HepG2 (cell line): ENCODE measurements at regions not wholly inside any gene's neighbourhood (a gene's known extent, or its start where the extent isn't known, plus 50 kb on each side); places are given as distances from the start of the nearest gene placed in this dataset.

Experiments used
- ATAC-seq: fragments of 200-7000 bp; cut with Tn5 transposase; 3 replicates; pipeline ENCODE4 v1.9.1; 2020; ENCODE audit warnings: mild to moderate bottlenecking, moderate library complexity
- BruUV-seq: library from RNA; stranded (reverse); fragments of 400-500 nt; replicated peaks from 2 replicates; lab custom pipeline; 2021; lab: Mats Ljungman, UMichigan
- CTCF ChIA-PET: fragments of 300-600 bp; formaldehyde crosslinking; extraction: SDS; loops from one replicate; lab custom pipeline; 2021; ENCODE audit warnings: low total read pairs, inconsistent platforms, low intra/inter-chr PET ratio; lab: Yijun Ruan, JAX
- POLR2A ChIA-PET: fragments of 350-600 bp; sonication (Branson Sonifier 250); formaldehyde crosslinking; loops from one replicate; lab custom pipeline; 2020; ENCODE audit warnings: antibody characterized with exemption, inconsistent platforms; lab: Yijun Ruan, JAX
- DNase-seq: peaks from one replicate; pipeline ENCODE4 v3.0.0-alpha.2; 2015; ENCODE audit warnings: low spot score
- FAIRE-seq: peaks from 3 replicates; lab custom pipeline; 2011; peaks lifted over from hg19 to GRCh38; lab: Jason Lieb, UNC
- H2AFZ ChIP-seq: one replicate; pipeline ENCODE4 v1.6.1; 2011; ENCODE audit warnings: low read length, inconsistent platforms
- H3K27ac ChIP-seq: fragments of 300-600 bp; 3 replicates; pipeline ENCODE4 v1.8.0; 2011; ENCODE audit warnings: mixed run types, mild to moderate bottlenecking, mixed read lengths, low read length, inconsistent platforms; ENCODE audit not compliant: insufficient read depth; ENCODE audit errors: extremely low read length
- H3K27me3 ChIP-seq, 2 experiments: fragments of 200-600 bp in 1 of 2; 2 replicates in 1 of 2; 3 replicates in 1 of 2; pipeline versions ENCODE4 v1.6.0 to v1.8.0; 2011; ENCODE audit warnings: low read length in 2 of 2, mild to moderate bottlenecking in 2 of 2, moderate library complexity in 2 of 2, inconsistent platforms in 1 of 2; ENCODE audit not compliant: insufficient read depth in 2 of 2, control insufficient read depth in 1 of 2
- H3K36me3 ChIP-seq, 2 experiments: fragments of 200-600 bp in 1 of 2; replicated peaks in 1 of 2; 2 replicates in 1 of 2; 3 replicates in 1 of 2; pipeline versions ENCODE4 v1.5.1 to v1.8.0; 2011; ENCODE audit warnings: low read length in 2 of 2, inconsistent platforms in 1 of 2; ENCODE audit not compliant: insufficient read depth in 2 of 2, control insufficient read depth in 1 of 2
- H3K4me1 ChIP-seq: 2 replicates; pipeline ENCODE4 v1.5.1; 2012; ENCODE audit warnings: low read length, inconsistent platforms; ENCODE audit not compliant: insufficient read depth
- H3K4me2 ChIP-seq: 2 replicates; pipeline ENCODE4 v1.6.0; 2011; ENCODE audit warnings: low read depth, low read length, inconsistent platforms
- H3K4me3 ChIP-seq, 3 experiments: fragments of 200-600 bp in 1 of 3; sonication (generic), shearing (Covaris generic) in 1 of 3; replicated peaks in 1 of 3; 2 replicates each; pipeline ENCODE4 v1.5.1; 2011 to 2016; ENCODE audit warnings: low read length in 3 of 3, inconsistent platforms in 2 of 3, low read depth in 2 of 3, mild to moderate bottlenecking in 2 of 3, control low read depth in 1 of 3, mixed read lengths in 1 of 3; ENCODE audit not compliant: insufficient read depth in 1 of 3
- H3K79me2 ChIP-seq: one replicate; pipeline ENCODE4 v1.6.1; 2011; ENCODE audit warnings: low read length, inconsistent platforms; ENCODE audit not compliant: insufficient read depth
- H3K9ac ChIP-seq: 2 replicates; pipeline ENCODE4 v1.6.0; 2011; ENCODE audit warnings: mild to moderate bottlenecking, low read depth, low read length, inconsistent platforms; ENCODE audit not compliant: insufficient read depth
- H3K9me3 ChIP-seq: 2 replicates; pipeline ENCODE4 v1.5.1; 2012; ENCODE audit warnings: mild to moderate bottlenecking, low read length
- H4K20me1 ChIP-seq: 2 replicates; pipeline ENCODE4 v1.6.0; 2011; ENCODE audit warnings: inconsistent platforms, mild to moderate bottlenecking, low read length, moderate library complexity; ENCODE audit not compliant: insufficient read depth
- CBFB ChIP-seq: sonication (generic); formaldehyde crosslinking; IDR thresholded peaks from 2 replicates; pipeline ENCODE4 v1.4.0; 2020; ENCODE audit warnings: missing genetic modification reagents
- GPN1 ChIP-seq: sonication (generic); formaldehyde crosslinking; IDR thresholded peaks from 2 replicates; pipeline ENCODE4 v1.5.1; 2020; ENCODE audit warnings: missing genetic modification reagents, borderline replicate concordance
- GZF1 ChIP-seq: sonication (generic); formaldehyde crosslinking; IDR thresholded peaks from 2 replicates; pipeline ENCODE4 v1.5.1; 2020; ENCODE audit warnings: mild to moderate bottlenecking, missing genetic modification reagents
- MAFG ChIP-seq: sonication (generic); formaldehyde crosslinking; IDR thresholded peaks from 2 replicates; pipeline ENCODE4 v1.5.1; 2020; ENCODE audit warnings: mild to moderate bottlenecking, missing genetic modification reagents
- PAX8 ChIP-seq: sonication (generic); formaldehyde crosslinking; IDR thresholded peaks from 2 replicates; pipeline ENCODE4 v1.8.0; 2022; ENCODE audit warnings: mild to moderate bottlenecking, missing genetic modification reagents, borderline replicate concordance
- PTBP1 ChIP-seq: fragments of 200-400 bp; formaldehyde crosslinking; IDR thresholded peaks from 2 replicates; pipeline ENCODE4 v1.6.1; 2018; ENCODE audit warnings: low read length, low read depth; ENCODE audit not compliant: poor library complexity, severe bottlenecking
- RARA ChIP-seq: IDR thresholded peaks from 2 replicates; pipeline ENCODE4 v1.6.1; 2016; ENCODE audit warnings: missing genetic modification reagents, missing compliant biosample characterization
- RNF2 ChIP-seq: fragments of 450-650 bp; conservative IDR thresholded peaks from 2 replicates; pipeline ENCODE4 v1.6.1; 2016; ENCODE audit warnings: low read depth
- SPEN ChIP-seq: sonication (generic); formaldehyde crosslinking; IDR thresholded peaks from 2 replicates; pipeline ENCODE4 v1.5.1; 2020; ENCODE audit warnings: low read depth, mild to moderate bottlenecking, missing genetic modification reagents
- TP53 ChIP-seq: sonication (generic); formaldehyde crosslinking; conservative IDR thresholded peaks from 2 replicates; pipeline ENCODE4 v1.4.0; 2020; ENCODE audit warnings: missing genetic modification reagents
- ZNF136 ChIP-seq: sonication (generic); formaldehyde crosslinking; IDR thresholded peaks from 2 replicates; pipeline ENCODE4 v1.8.1; 2022; ENCODE audit warnings: low read depth, mild to moderate bottlenecking, moderate library complexity, missing genetic modification reagents
- ZNF263 ChIP-seq: sonication (generic); formaldehyde crosslinking; IDR thresholded peaks from 2 replicates; pipeline ENCODE4 v1.4.0; 2020; ENCODE audit warnings: missing genetic modification reagents
- ZNF446 ChIP-seq: sonication (generic); formaldehyde crosslinking; IDR thresholded peaks from 2 replicates; pipeline ENCODE4 v1.5.0; 2020; ENCODE audit warnings: mild to moderate bottlenecking, missing genetic modification reagents
- ZNF468 ChIP-seq: sonication (generic); formaldehyde crosslinking; IDR thresholded peaks from 2 replicates; pipeline ENCODE4 v1.8.0; 2022; ENCODE audit warnings: mild to moderate bottlenecking, moderate library complexity, missing genetic modification reagents
- ZNF713 ChIP-seq: sonication (generic); formaldehyde crosslinking; IDR thresholded peaks from 2 replicates; pipeline ENCODE4 v1.4.0; 2020; ENCODE audit warnings: mild to moderate bottlenecking, missing genetic modification reagents
- WGBS: methylation state at CpG from one replicate; pipeline ENCODE4 v1.1.6; 2017; ENCODE audit warnings: low lambda C conversion rate; 5-methylcytosine and 5-hydroxymethylcytosine counted together
- in situ Hi-C: cut with HindIII; loops from 2 replicates; pipeline ENCODE4 v1.10.0; 2017; ENCODE audit warnings: low pct_unique_long_range_greater_than_20kb; ENCODE audit not compliant: extremely low pct_ligation_motif_present
- intact Hi-C: fragments of 100-400 bp; cut with micrococcal nuclease; formaldehyde crosslinking; loops from one replicate; pipeline ENCODE4 v1.10.0; 2022; ENCODE audit not compliant: unreplicated experiment
- TF ChIP-seq, protein P1 (sequence below): sonication (generic); formaldehyde crosslinking; IDR thresholded peaks from 2 replicates; pipeline ENCODE4 v1.4.0; 2020; ENCODE audit warnings: missing genetic modification reagents, low read depth, mild to moderate bottlenecking, borderline replicate concordance
- TF ChIP-seq, protein P2 (sequence below): sonication (generic); formaldehyde crosslinking; IDR thresholded peaks from 2 replicates; pipeline ENCODE4 v1.4.0; 2020; ENCODE audit warnings: missing genetic modification reagents
- TF ChIP-seq, protein P3 (sequence below): sonication (generic); formaldehyde crosslinking; IDR thresholded peaks from 2 replicates; pipeline ENCODE4 v1.4.0; 2020; ENCODE audit warnings: mild to moderate bottlenecking, missing genetic modification reagents

DNA sequence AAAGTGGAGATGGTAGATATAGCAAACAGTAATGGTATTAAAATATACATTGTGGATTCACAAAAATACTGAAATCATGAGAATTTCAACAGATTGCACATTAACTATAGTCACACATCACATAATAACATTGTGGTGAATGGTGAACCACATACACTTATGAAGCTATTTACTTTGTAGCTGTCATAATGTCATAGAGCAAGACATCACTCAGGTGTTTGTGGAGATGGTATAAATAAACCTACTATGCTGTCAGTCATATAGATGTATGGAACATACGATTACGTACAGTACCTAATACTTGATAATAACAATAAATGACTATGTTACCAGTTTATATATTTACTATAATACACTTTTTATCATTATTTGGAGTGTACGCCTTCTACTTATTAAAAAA lies 1416.0 kb upstream of the ALCAM start:
- H3K27me3 ChIP-seq: no peaks in the 10 kb centered on the region
- FAIRE-seq (no peak), ATAC-seq (no peak), DNase-seq (no peak)
- no peaks in the 10 kb centered on the region for H3K36me3 ChIP-seq
- no peak overlapping the region for H2AFZ ChIP-seq
- no peak overlapping the region for H3K4me3 ChIP-seq
- peaks cover 22% of the 10 kb centered on the region for H3K4me1 ChIP-seq
- H3K4me2 ChIP-seq: no peak overlapping the region
- no peaks in the 10 kb centered on the region for H4K20me1 ChIP-seq
- no peak overlapping the region for H3K9ac ChIP-seq
- BruUV-seq: no TSS peak
- 95% methylated on average over 3 of the region's 3 CpGs for WGBS
- ChIA-PET CTCF (no interaction called here), POLR2A (no interaction called here)
- no peaks in the 10 kb centered on the region for H3K9me3 ChIP-seq
- H3K79me2 ChIP-seq: no peaks in the 10 kb centered on the region
- in situ Hi-C loops (no loop called here), intact Hi-C loops (no loop called here)
- H3K27ac ChIP-seq: no peak overlapping the region
- TF ChIP-seq, protein P1, sequence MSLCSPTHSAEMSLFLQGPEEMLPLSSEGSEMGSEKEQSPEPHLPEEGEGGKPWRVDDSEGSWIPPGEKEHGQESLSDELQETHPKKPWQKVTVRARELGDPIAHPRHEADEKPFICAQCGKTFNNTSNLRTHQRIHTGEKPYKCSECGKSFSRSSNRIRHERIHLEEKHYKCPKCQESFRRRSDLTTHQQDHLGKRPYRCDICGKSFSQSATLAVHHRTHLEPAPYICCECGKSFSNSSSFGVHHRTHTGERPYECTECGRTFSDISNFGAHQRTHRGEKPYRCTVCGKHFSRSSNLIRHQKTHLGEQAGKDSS: no peak
- TF ChIP-seq GPN1 (CRISPR knock-in tag) (no peak), ZNF136 (no peak), PAX8 (no peak), CBFB (no peak), MAFG (CRISPR knock-in tag) (no peak), TP53 (CRISPR knock-in tag) (no peak), GZF1 (CRISPR knock-in tag) (no peak), ZNF263 (no peak), ZNF713 (no peak), RARA (CRISPR knock-in tag) (no peak), PTBP1 (no peak), RNF2 (no peak), ZNF468 (CRISPR knock-in tag) (no peak), SPEN (no peak), ZNF446 (CRISPR knock-in tag) (no peak)
- TF ChIP-seq, protein P2, sequence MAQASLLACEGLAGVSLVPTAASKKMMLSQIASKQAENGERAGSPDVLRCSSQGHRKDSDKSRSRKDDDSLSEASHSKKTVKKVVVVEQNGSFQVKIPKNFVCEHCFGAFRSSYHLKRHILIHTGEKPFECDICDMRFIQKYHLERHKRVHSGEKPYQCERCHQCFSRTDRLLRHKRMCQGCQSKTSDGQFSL (CRISPR knock-in tag): no peak
- TF ChIP-seq, protein P3, sequence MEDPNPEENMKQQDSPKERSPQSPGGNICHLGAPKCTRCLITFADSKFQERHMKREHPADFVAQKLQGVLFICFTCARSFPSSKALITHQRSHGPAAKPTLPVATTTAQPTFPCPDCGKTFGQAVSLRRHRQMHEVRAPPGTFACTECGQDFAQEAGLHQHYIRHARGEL (CRISPR knock-in tag): no peak
